SU-DHL-6 (cell line): ENCODE measurements at regions not wholly inside any gene's neighbourhood (a gene's known extent, or its start where the extent isn't known, plus 50 kb on each side); places are given as distances from the start of the nearest gene placed in this dataset.

Experiments
- H2AFZ ChIP-seq: fragments of 200-600 bp; sonication (generic); 2 replicates; pipeline ENCODE4 v1.6.1; 2014; ENCODE audit warnings: low read depth, mild to moderate bottlenecking, moderate library complexity, mixed read lengths, antibody characterized with exemption, low read length; ENCODE audit not compliant: severe bottlenecking
- H3F3A ChIP-seq: fragments of 200-600 bp; shearing (Covaris generic); 2 replicates; pipeline ENCODE4 v1.6.0; 2016; ENCODE audit warnings: antibody characterized with exemption, mild to moderate bottlenecking; ENCODE audit not compliant: insufficient read depth
- H3K27ac ChIP-seq: fragments of 200-600 bp; sonication (generic); 2 replicates; pipeline ENCODE4 v1.5.1; 2016; ENCODE audit warnings: low read depth, mild to moderate bottlenecking, low read length, moderate library complexity, mixed read lengths
- H3K27me3 ChIP-seq: fragments of 200-600 bp; sonication (generic), shearing (Covaris generic); 2 replicates; pipeline ENCODE4 v1.6.0; 2014; ENCODE audit warnings: mild to moderate bottlenecking, low read length
- H3K36me3 ChIP-seq: fragments of 200-600 bp; sonication (generic); 2 replicates; pipeline ENCODE4 v1.6.1; 2014; ENCODE audit warnings: mild to moderate bottlenecking, low read length, mixed read lengths
- H3K4me2 ChIP-seq: fragments of 300-600, 200-600 bp; shearing (Covaris generic), sonication (generic); 2 replicates; pipeline ENCODE4 v1.6.0; 2014; ENCODE audit warnings: low read length, low read depth, mild to moderate bottlenecking; ENCODE audit not compliant: poor library complexity, severe bottlenecking
- H3K4me3 ChIP-seq: fragments of 200-600 bp; sonication (generic); 2 replicates; pipeline ENCODE4 v1.5.1; 2014; ENCODE audit warnings: antibody characterized with exemption, low read length, mild to moderate bottlenecking, mixed read lengths; ENCODE audit not compliant: insufficient read depth, poor library complexity, severe bottlenecking
- H3K79me2 ChIP-seq: fragments of 200-600 bp; sonication (generic); 2 replicates; pipeline ENCODE4 v1.6.1; 2014; ENCODE audit warnings: mild to moderate bottlenecking, low read length, moderate library complexity; ENCODE audit not compliant: insufficient read depth
- H3K9ac ChIP-seq: fragments of 200-600 bp; sonication (generic); 2 replicates; pipeline ENCODE4 v1.7.0; 2014; ENCODE audit warnings: mild to moderate bottlenecking, low read length
- H3K9me2 ChIP-seq: fragments of 200-600 bp; sonication (generic); replicated peaks from 2 replicates; pipeline ENCODE4 v1.6.1; 2014; ENCODE audit warnings: low read length; ENCODE audit not compliant: insufficient read depth
- H3K9me3 ChIP-seq: fragments of 200-600 bp; sonication (generic); 2 replicates; pipeline ENCODE4 v1.6.1; 2014; ENCODE audit warnings: low read length, mixed read lengths; ENCODE audit not compliant: insufficient read depth
- H4K20me1 ChIP-seq: fragments of 200-600 bp; sonication (generic); 2 replicates; pipeline ENCODE4 v1.6.1; 2014; ENCODE audit warnings: low read depth, mild to moderate bottlenecking, antibody characterized with exemption, low read length, moderate library complexity, mixed read lengths
- EZH2phosphoT487 ChIP-seq: fragments of 200-600 bp; sonication (generic), shearing (Covaris generic); conservative IDR thresholded peaks from 2 replicates; pipeline ENCODE4 v1.6.1; 2018; ENCODE audit warnings: mild to moderate bottlenecking, antibody characterized with exemption, low read length, moderate library complexity, mixed read lengths
- TF ChIP-seq, protein P1 (sequence below): fragments of 200-600 bp; sonication (generic); IDR thresholded peaks from one replicate; pipeline ENCODE4 v1.5.1; 2017; ENCODE audit warnings: antibody characterized with exemption, mild to moderate bottlenecking, low read length, moderate library complexity; ENCODE audit not compliant: insufficient read depth, poor library complexity, severe bottlenecking

DNA sequence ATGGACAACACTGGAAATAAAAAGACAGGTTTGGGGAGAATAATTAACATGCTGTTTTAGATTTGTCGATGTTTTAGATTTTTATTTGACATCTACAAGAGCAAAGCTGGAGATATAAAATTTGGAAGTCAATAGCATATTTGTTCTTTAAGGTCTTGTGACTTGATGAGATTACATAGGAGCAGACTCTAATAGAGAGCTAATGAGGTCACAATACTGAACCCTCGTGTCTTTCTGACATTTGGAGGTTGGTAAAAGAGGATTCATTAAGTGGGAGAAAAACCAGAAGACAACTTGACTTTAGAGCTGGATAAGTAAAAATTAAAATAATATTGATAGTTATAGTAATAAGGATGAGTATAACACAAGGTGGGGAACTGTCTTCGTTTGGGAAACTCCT is 322.7 kb upstream of the SEMA6A start:
- H3K9ac ChIP-seq = no peak overlapping the region

DNA sequence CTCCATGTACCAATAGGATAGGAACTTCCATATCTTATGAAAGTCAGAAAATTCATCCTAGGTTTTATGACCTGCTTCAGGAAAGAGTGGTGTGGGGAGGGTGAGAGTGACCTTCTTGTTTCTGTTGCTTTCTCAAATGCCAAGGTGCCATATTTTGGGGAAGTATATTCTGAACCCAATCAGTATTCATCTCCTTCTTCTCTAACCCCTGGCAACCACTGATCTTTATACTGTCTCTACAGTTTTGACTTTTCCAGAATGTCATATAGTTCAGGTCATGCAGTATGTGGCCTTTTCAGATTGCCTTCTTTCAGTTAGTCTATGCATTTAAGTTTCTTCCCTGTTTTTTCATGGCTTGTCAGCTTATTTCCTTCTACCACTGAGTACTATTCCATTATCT is 321.4 kb upstream of the SEMA6A start:
- H3K79me2 ChIP-seq = no peaks in the 10 kb centered on the region
- H3K36me3 ChIP-seq = no peaks in the 10 kb centered on the region
- H3K9me3 ChIP-seq = no peaks in the 10 kb centered on the region
- H3K27ac ChIP-seq = no peak overlapping the region
- H3K4me3 ChIP-seq = no peak overlapping the region
- no peak overlapping the region for H3K9ac ChIP-seq
- H2AFZ ChIP-seq = no peak overlapping the region
- H3F3A ChIP-seq = no peaks in the 10 kb centered on the region
- TF ChIP-seq, protein P1, sequence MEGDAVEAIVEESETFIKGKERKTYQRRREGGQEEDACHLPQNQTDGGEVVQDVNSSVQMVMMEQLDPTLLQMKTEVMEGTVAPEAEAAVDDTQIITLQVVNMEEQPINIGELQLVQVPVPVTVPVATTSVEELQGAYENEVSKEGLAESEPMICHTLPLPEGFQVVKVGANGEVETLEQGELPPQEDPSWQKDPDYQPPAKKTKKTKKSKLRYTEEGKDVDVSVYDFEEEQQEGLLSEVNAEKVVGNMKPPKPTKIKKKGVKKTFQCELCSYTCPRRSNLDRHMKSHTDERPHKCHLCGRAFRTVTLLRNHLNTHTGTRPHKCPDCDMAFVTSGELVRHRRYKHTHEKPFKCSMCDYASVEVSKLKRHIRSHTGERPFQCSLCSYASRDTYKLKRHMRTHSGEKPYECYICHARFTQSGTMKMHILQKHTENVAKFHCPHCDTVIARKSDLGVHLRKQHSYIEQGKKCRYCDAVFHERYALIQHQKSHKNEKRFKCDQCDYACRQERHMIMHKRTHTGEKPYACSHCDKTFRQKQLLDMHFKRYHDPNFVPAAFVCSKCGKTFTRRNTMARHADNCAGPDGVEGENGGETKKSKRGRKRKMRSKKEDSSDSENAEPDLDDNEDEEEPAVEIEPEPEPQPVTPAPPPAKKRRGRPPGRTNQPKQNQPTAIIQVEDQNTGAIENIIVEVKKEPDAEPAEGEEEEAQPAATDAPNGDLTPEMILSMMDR = no peak
- H3K4me2 ChIP-seq = no peak overlapping the region
- no peaks in the 10 kb centered on the region for H3K9me2 ChIP-seq
- H3K27me3 ChIP-seq = no peaks in the 10 kb centered on the region
- no peaks in the 10 kb centered on the region for H4K20me1 ChIP-seq

More for the DNA sequence above, 322.7 kb upstream of the SEMA6A start:
- H2AFZ ChIP-seq = no peak overlapping the region
- H3K4me2 ChIP-seq = no peak overlapping the region
- H3K9me3 ChIP-seq = no peaks in the 10 kb centered on the region
- no peaks in the 10 kb centered on the region for H3K27me3 ChIP-seq
- no peaks in the 10 kb centered on the region for H3K79me2 ChIP-seq
- H3K36me3 ChIP-seq = no peaks in the 10 kb centered on the region
- no peak overlapping the region for H3K27ac ChIP-seq
- no peak overlapping the region for H3K4me3 ChIP-seq
- no peaks in the 10 kb centered on the region for H3F3A ChIP-seq
- H3K9me2 ChIP-seq = no peaks in the 10 kb centered on the region
- no peaks in the 10 kb centered on the region for H4K20me1 ChIP-seq
- TF ChIP-seq, protein P1 = no peak
- TF ChIP-seq EZH2phosphoT487 = no peak

DNA sequence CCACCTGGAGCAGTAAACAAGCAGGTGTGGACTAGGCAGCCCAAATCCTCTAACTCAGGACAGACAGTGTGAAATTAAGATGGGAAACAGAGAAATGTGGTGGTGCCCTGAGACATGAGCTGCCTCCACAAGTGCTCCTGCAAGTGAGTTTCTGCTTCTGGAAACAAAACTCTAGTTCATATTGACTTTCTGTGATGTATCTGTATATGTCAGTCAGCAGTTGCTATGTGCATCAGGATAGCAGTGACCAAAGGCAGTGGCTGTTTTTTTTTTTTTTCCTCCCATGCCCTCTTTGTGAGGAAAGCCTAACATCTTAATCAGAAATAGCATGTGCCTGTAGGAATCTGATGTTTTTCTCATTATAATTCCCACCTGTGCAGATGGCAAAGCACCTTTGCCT is 318.4 kb upstream of the SEMA6A start:
- no peaks in the 10 kb centered on the region for H3F3A ChIP-seq
- no peaks in the 10 kb centered on the region for H3K9me3 ChIP-seq
- no peaks in the 10 kb centered on the region for H3K27me3 ChIP-seq
- no peaks in the 10 kb centered on the region for H3K9me2 ChIP-seq
- no peak overlapping the region for H3K4me3 ChIP-seq
- H3K79me2 ChIP-seq = no peaks in the 10 kb centered on the region
- H4K20me1 ChIP-seq = no peaks in the 10 kb centered on the region
- no peak overlapping the region for H2AFZ ChIP-seq
- no peak overlapping the region for H3K4me2 ChIP-seq
- no peak overlapping the region for H3K27ac ChIP-seq
- H3K9ac ChIP-seq = no peak overlapping the region
- H3K36me3 ChIP-seq = no peaks in the 10 kb centered on the region
- TF ChIP-seq, protein P1 = no peak
- no peak for TF ChIP-seq EZH2phosphoT487

DNA sequence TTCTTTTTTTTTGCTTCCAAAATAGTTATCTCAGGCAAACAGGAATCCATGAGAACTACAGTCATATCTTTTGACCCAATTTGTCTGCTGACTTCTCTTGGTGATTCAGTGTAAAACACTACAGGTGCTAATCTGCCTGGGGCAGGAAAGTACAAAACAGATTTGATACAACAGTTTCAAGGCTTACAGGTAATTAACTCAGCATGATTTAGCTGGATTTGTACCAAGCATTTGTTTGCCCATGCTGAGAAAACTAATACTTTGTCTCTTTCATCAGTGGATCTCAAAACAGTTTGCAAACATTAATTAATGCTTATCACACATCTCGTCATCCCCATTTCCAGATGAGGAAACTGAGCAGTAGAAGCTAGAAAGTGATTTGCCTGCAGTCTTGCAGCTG is 312.5 kb upstream of the SEMA6A start:
- Histone ChIP-seq H3F3A (no peaks in the 10 kb centered on the region), H3K9me2 (no peaks in the 10 kb centered on the region), H4K20me1 (no peaks in the 10 kb centered on the region), H2AFZ (no peak overlapping the region), H3K27me3 (no peaks in the 10 kb centered on the region), H3K4me2 (no peak overlapping the region), H3K4me3 (no peak overlapping the region), H3K9ac (no peak overlapping the region), H3K79me2 (no peaks in the 10 kb centered on the region), H3K9me3 (no peaks in the 10 kb centered on the region), H3K36me3 (no peaks in the 10 kb centered on the region), H3K27ac (no peak overlapping the region)
- TF ChIP-seq, protein P1 = no peak
- no peak for TF ChIP-seq EZH2phosphoT487
